ENCODE measurements at regions not wholly inside any gene's neighbourhood (a gene's known extent, or its start where the extent isn't known, plus 50 kb on each side); places are given as distances from the start of the nearest gene placed in this dataset.

DNA sequence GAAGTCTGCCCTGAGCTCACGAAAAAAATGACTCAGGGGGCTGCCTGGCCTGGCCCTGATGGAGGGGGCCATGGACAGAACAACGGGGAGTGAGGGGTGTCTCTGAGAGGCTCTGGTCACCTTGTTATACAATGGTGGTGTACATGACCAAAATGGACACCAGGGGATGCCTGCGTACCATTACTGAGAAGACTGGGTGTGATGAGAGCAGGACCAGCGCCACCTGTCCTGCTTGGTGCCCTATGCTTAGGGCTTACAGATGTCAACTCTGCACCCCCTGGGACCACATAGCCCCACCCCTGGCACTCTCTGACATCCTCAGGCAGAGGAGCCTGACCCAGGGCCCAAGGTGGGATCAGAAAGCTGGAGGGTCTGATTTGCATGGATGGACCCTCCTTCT, 104.8 kb downstream of the ZNF280B start (continued):
- TF ChIP-seq CCDC6 (CRISPR knock-in tag; IDR thresholded peaks at IDR 0.05) (no peak), HIVEP1 (CRISPR knock-in tag; IDR thresholded peaks at IDR 0.05) (no peak), SMC3 (IDR thresholded peaks at IDR 0.05; ENCODE audit: low read length) (peak; percentile 40), BCL6 (CRISPR knock-in tag; IDR thresholded peaks at IDR 0.05) (no peak), ZNF550 (CRISPR knock-in tag; IDR thresholded peaks at IDR 0.05; ENCODE audit: borderline replicate concordance) (no peak), RBAK (CRISPR knock-in tag; IDR thresholded peaks at IDR 0.05) (no peak), ISL2 (CRISPR knock-in tag; IDR thresholded peaks at IDR 0.05) (no peak), SMAD9 (CRISPR knock-in tag; IDR thresholded peaks at IDR 0.05) (no peak), JUNB (CRISPR knock-in tag; IDR thresholded peaks at IDR 0.05; ENCODE audit: borderline replicate concordance) (no peak), ZNF383 (CRISPR knock-in tag; IDR thresholded peaks at IDR 0.05; ENCODE audit: borderline replicate concordance) (no peak), PLRG1 (conservative IDR thresholded peaks at IDR 0.05) (no peak), SAFB2 (CRISPR knock-in tag; IDR thresholded peaks at IDR 0.05; ENCODE audit: borderline replicate concordance, low read depth) (no peak), ZNF75D (CRISPR knock-in tag; IDR thresholded peaks at IDR 0.05; ENCODE audit: borderline replicate concordance) (no peak), LCORL (IDR thresholded peaks at IDR 0.05) (no peak), LCORL (CRISPR knock-in tag; IDR thresholded peaks at IDR 0.05) (no peak)
- TF ChIP-seq, protein P1, sequence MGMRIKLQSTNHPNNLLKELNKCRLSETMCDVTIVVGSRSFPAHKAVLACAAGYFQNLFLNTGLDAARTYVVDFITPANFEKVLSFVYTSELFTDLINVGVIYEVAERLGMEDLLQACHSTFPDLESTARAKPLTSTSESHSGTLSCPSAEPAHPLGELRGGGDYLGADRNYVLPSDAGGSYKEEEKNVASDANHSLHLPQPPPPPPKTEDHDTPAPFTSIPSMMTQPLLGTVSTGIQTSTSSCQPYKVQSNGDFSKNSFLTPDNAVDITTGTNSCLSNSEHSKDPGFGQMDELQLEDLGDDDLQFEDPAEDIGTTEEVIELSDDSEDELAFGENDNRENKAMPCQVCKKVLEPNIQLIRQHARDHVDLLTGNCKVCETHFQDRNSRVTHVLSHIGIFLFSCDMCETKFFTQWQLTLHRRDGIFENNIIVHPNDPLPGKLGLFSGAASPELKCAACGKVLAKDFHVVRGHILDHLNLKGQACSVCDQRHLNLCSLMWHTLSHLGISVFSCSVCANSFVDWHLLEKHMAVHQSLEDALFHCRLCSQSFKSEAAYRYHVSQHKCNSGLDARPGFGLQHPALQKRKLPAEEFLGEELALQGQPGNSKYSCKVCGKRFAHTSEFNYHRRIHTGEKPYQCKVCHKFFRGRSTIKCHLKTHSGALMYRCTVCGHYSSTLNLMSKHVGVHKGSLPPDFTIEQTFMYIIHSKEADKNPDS (CRISPR knock-in tag; IDR thresholded peaks at IDR 0.05): no peak
- TF ChIP-seq, protein P2, sequence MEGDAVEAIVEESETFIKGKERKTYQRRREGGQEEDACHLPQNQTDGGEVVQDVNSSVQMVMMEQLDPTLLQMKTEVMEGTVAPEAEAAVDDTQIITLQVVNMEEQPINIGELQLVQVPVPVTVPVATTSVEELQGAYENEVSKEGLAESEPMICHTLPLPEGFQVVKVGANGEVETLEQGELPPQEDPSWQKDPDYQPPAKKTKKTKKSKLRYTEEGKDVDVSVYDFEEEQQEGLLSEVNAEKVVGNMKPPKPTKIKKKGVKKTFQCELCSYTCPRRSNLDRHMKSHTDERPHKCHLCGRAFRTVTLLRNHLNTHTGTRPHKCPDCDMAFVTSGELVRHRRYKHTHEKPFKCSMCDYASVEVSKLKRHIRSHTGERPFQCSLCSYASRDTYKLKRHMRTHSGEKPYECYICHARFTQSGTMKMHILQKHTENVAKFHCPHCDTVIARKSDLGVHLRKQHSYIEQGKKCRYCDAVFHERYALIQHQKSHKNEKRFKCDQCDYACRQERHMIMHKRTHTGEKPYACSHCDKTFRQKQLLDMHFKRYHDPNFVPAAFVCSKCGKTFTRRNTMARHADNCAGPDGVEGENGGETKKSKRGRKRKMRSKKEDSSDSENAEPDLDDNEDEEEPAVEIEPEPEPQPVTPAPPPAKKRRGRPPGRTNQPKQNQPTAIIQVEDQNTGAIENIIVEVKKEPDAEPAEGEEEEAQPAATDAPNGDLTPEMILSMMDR (CRISPR knock-in tag; IDR thresholded peaks at IDR 0.05): 0 out of 2 replicates have a peak, but pooled peaks have one; percentile 24
- TF ChIP-seq, protein P3, sequence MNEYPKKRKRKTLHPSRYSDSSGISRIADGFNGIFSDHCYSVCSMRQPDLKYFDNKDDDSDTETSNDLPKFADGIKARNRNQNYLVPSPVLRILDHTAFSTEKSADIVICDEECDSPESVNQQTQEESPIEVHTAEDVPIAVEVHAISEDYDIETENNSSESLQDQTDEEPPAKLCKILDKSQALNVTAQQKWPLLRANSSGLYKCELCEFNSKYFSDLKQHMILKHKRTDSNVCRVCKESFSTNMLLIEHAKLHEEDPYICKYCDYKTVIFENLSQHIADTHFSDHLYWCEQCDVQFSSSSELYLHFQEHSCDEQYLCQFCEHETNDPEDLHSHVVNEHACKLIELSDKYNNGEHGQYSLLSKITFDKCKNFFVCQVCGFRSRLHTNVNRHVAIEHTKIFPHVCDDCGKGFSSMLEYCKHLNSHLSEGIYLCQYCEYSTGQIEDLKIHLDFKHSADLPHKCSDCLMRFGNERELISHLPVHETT (CRISPR knock-in tag; conservative IDR thresholded peaks at IDR 0.05): no peak
- TF ChIP-seq, protein P4, sequence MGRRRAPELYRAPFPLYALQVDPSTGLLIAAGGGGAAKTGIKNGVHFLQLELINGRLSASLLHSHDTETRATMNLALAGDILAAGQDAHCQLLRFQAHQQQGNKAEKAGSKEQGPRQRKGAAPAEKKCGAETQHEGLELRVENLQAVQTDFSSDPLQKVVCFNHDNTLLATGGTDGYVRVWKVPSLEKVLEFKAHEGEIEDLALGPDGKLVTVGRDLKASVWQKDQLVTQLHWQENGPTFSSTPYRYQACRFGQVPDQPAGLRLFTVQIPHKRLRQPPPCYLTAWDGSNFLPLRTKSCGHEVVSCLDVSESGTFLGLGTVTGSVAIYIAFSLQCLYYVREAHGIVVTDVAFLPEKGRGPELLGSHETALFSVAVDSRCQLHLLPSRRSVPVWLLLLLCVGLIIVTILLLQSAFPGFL (CRISPR knock-in tag; IDR thresholded peaks at IDR 0.05): no peak

Measured in HepG2 (cell line).